A549 (cell line): ENCODE measurements at regions not wholly inside any gene's neighbourhood (a gene's known extent, or its start where the extent isn't known, plus 50 kb on each side); places are given as distances from the start of the nearest gene placed in this dataset.

ENCODE experiments used
- CHD2 ChIP-seq: fragments of 150-350 bp; IDR thresholded peaks from 2 replicates; pipeline ENCODE4 v1.6.1; 2014; ENCODE audit warnings: low read length; ENCODE audit not compliant: partially characterized antibody
- PBX3 ChIP-seq: IDR thresholded peaks from 2 replicates; pipeline ENCODE4 v1.6.1; 2012
- POLR2AphosphoS2 ChIP-seq: conservative IDR thresholded peaks from 2 replicates; pipeline ENCODE4 v1.6.1; 2012; ENCODE audit warnings: low read length, improper control_type of control experiment, inconsistent platforms

DNA sequence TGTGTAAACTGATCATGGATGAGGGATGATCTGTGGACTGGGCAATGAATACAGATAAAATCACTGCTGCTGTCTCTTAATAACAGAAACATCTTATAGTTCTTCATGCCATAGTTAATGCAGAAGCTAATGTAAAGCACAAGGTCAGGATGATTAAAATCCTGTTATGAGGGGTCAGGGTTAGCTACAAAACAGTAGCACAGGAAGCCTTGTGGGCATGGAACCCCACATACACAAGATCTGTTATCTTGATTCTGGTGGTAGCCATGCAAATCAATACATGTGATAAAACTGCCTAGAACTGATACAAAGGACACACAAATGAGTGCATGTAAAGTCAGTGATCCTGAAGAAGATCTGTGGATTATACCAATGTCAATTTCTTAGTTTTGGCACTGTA, 96.4 kb downstream of the KLF12 start:
- TF ChIP-seq CHD2 (no peak), PBX3 (no peak), POLR2AphosphoS2 (no peak)
